ENCODE measurements at regions not wholly inside any gene's neighbourhood (a gene's known extent, or its start where the extent isn't known, plus 50 kb on each side); places are given as distances from the start of the nearest gene placed in this dataset.

DNA sequence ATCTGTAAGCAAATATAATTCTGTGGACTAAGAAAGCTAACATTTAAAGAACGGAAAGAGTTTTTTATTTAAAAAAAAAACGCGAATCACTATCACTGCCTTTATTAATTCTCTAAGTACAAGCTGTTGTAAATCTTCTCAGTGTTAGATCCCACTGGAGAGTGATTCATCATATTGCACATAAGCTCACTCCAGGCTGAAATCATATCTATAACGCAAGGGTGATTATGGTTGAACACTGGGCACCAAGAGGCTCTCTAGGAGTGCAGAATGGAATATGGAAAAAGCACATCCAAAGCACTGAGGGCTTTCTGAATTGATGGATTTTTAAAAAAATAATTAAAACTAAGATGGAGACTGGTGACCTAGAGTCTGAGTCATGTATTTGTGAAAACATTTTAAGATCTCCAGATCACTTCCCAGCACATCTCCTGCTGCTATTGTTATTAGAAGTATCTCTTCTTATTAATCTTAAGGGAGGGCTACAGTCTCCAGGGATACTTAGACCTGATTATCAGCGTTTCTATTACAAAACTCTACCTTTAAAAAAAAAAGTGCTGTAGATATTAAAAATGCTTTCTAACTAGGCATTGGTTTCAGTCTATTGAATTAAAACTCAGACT lies 1106.8 kb downstream of the AACS start:
- TF ChIP-seq, protein P1, sequence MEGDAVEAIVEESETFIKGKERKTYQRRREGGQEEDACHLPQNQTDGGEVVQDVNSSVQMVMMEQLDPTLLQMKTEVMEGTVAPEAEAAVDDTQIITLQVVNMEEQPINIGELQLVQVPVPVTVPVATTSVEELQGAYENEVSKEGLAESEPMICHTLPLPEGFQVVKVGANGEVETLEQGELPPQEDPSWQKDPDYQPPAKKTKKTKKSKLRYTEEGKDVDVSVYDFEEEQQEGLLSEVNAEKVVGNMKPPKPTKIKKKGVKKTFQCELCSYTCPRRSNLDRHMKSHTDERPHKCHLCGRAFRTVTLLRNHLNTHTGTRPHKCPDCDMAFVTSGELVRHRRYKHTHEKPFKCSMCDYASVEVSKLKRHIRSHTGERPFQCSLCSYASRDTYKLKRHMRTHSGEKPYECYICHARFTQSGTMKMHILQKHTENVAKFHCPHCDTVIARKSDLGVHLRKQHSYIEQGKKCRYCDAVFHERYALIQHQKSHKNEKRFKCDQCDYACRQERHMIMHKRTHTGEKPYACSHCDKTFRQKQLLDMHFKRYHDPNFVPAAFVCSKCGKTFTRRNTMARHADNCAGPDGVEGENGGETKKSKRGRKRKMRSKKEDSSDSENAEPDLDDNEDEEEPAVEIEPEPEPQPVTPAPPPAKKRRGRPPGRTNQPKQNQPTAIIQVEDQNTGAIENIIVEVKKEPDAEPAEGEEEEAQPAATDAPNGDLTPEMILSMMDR (IDR thresholded peaks at IDR 0.05; ENCODE audit: insufficient read depth, low read depth, low read length): no peak
- no peak overlapping the region for H3K4me3 ChIP-seq (ENCODE audit: low read depth, low read length)
- DNase-seq (ENCODE audit: low read depth): no peak

DNA sequence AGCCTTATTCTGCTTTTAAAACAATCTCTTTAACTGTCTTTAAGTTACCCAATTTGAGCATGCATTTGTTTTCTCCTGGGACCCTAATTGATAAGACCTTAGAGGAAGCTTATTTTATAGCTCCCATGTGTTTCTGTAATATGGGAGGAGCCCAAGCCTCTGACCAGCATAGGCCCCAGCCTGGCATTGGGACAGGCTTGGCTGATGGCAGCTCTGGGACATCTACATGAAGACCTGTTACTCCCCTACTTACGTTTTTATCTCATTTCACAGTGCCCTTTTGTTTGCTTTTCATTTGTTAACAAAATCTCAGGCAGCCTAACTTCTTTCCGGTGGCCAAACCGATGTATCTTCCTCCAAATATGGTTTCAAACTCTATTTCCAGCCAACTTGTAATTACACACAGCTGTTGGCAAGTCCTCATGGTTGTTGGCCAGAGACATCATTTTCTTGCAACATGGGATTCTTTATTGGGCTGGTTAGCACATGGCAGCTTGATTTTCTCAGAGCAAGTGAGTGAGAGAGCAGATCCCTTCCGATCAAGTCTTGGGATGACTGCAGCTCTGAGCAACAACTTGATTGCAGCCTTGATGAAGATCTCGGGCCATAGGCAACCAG lies 1117.5 kb downstream of the AACS start:
- peak; percentile 2 for DNase-seq (ENCODE audit: low read depth)
- H3K4me3 ChIP-seq (ENCODE audit: low read depth, low read length): no peak overlapping the region

DNA sequence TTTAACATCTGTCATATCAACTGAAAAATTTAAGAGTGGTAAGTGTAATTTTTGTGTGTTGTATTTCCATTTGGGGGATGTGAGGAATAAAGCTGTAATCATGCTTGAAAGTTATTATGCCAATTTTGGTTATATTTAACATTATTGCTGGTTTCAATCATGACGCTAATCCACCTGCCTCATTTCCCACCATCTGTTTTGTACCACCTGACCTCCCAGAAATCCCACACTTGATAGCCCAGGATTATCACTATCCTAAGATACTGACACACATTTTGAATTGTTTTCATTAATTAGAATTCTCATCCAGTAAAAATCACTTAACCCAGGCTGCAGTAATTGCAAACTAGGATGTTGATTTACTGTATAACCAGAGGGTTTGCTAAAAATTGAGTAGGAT lies 1119.8 kb downstream of the AACS start:
- no peak for DNase-seq (ENCODE audit: low read depth)
- TF ChIP-seq, protein P1 (IDR thresholded peaks at IDR 0.05; ENCODE audit: insufficient read depth, low read depth, low read length): no peak
- no peak overlapping the region for H3K4me3 ChIP-seq (ENCODE audit: low read depth, low read length)

More for the DNA sequence above, 1117.5 kb downstream of the AACS start:
- TF ChIP-seq, protein P1 (IDR thresholded peaks at IDR 0.05; ENCODE audit: insufficient read depth, low read depth, low read length): no peak

DNA sequence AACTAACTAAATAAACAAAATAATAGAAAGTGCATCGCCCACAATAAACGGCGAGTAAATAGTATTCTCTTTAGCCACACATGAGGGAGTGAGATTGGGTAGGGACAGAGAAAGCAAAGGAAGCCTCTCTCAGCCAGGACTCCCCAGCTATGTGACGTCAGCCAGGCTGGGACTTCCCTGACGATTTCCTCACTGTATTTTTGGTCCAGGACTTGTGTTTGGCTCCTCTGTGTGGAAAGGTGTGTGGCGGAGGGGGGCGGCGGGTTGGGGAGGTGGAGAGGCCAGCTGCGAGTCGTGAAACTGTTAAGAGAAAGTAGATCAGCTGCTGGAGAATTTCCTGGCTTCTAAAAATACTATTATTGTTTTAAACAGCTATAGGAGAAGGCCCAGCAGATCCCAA lies 1124.6 kb downstream of the AACS start:
- no peak for DNase-seq (ENCODE audit: low read depth)

DNA sequence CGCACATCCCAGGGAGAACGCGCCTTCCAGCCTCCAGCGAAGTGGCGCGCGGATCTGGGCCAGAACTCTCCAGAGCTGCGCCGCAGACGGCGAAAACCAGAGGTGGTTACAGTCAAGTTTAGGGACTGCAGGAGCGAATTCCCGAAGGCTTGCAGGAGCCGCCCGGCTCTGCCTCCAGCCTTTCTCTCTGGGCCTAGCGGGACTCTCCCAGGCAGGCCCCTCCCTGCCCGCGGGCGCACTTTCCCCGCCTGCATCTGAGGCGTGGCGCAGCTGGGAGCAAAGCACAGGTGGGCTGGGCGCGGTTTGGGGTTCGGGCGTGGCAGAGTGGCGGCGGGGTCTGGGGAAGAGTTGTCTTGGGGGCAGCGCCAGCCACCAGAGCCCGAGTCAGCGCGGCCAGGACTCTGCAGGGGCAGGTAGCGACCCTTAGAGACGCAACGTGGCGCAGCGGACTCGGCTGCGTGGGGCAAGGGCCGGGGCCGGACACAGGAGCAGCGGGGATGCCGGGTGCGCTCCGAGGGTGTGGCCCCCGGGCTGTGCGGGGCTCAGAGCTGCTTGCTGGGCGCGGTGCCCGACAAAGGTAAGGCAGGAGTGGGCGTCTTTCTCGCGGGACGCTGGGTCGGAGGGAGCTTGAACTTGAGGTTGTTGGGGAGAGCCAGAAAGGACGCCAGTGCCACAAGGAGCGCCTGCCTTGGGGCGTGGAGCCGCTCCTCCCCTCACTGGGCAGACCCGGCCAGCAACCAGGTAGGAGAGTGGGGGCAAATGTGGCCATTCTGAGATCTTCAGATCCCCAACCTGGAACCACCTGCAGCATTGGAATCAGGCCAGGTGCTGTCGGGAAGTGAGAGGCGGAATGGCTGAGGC lies 1126.0 kb downstream of the AACS start:
- no peak for DNase-seq (ENCODE audit: low read depth)
- no peak overlapping the region for H3K4me3 ChIP-seq (ENCODE audit: low read depth, low read length)
- TF ChIP-seq, protein P1 (IDR thresholded peaks at IDR 0.05; ENCODE audit: insufficient read depth, low read depth, low read length): no peak

More for the DNA sequence above, 1124.6 kb downstream of the AACS start:
- TF ChIP-seq, protein P1 (IDR thresholded peaks at IDR 0.05; ENCODE audit: insufficient read depth, low read depth, low read length): no peak
- H3K4me3 ChIP-seq (ENCODE audit: low read depth, low read length): no peak overlapping the region

DNA sequence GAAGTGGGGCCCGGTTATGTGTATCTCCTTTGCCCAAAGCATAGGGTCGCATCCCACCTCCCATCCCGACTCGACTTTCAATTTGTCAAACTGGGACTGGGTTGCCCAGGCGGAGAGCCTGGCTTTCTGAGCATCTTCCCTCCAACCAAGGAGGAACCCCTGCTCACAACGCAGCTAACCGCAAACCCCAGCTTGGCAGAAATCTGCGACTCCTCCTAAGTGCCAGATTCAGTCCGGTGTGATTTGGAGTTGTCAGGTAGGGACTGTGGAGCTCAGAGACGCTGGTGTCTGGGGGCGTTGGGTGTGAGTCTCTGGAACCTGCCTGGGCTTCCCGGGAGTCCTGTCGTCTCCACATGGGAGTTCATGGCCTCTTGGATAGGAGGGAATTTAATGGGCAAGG lies 1126.7 kb downstream of the AACS start:
- H3K4me3 ChIP-seq (ENCODE audit: low read depth, low read length): no peak overlapping the region
- TF ChIP-seq, protein P1 (IDR thresholded peaks at IDR 0.05; ENCODE audit: insufficient read depth, low read depth, low read length): no peak
- no peak for DNase-seq (ENCODE audit: low read depth)
